ENCODE measurements at regions not wholly inside any gene's neighbourhood (a gene's known extent, or its start where the extent isn't known, plus 50 kb on each side); places are given as distances from the start of the nearest gene placed in this dataset.

- in situ Hi-C loops (cut with MboI): no loop called here
Measured at GRCh38 chr12:107454109-107454830, 231.3 kb upstream of the PWP1 start.

More at GRCh38 chr12:107454109-107454830, 231.3 kb upstream of the PWP1 start:
- Histone ChIP-seq H3K27ac (ENCODE audit: extremely low read depth, low read depth, low read length) (no peak overlapping the region), H4K20me1 (replicated peaks; ENCODE audit: control insufficient read depth, insufficient read depth, low read length) (no peaks in the 10 kb centered on the region), H3K79me2 (ENCODE audit: control insufficient read depth, insufficient read depth, low read length) (no peaks in the 10 kb centered on the region), H2AFZ (ENCODE audit: low read depth, low read length) (no peak overlapping the region), H3K9me1 (ENCODE audit: control insufficient read depth, insufficient read depth, low read length) (no peaks in the 10 kb centered on the region), H3K36me3 (ENCODE audit: control insufficient read depth, insufficient read depth, low read length) (no peaks in the 10 kb centered on the region), H3K4me3 (no peak overlapping the region), H3K27me3 (ENCODE audit: control insufficient read depth in 2 of 2, insufficient read depth in 2 of 2, low read length in 2 of 2) (peaks cover 0 to 19% of the 10 kb centered on the region in 2 experiments; a peak in 4 of 5 replicates), H3K9ac (ENCODE audit: insufficient read depth in 1 of 2, low read depth in 2 of 2, low read length in 2 of 2) (no peak overlapping the region), H3K4me2 (ENCODE audit: insufficient read depth, low read length) (no peak overlapping the region), H3K9me3 (replicated peaks; ENCODE audit: control insufficient read depth, insufficient read depth, low read depth, low read length) (no peaks in the 10 kb centered on the region), H3K4me1 (replicated peaks in 1 of 2; ENCODE audit: control insufficient read depth in 2 of 2, insufficient read depth in 2 of 2, low read length in 2 of 2) (no peaks in the 10 kb centered on the region)
- ChIA-PET CTCF (ENCODE audit: low intra/inter-chr PET ratio) (no interaction called here), POLR2A (no interaction called here)
- no peak for ATAC-seq
- 1% methylated on average over 4 of the region's 4 CpGs for WGBS (ENCODE audit: insufficient coverage, low coverage, missing lambda C conversion rate)
- TF ChIP-seq CBFA2T2 (conservative IDR thresholded peaks at IDR 0.05): no peak
- TF ChIP-seq THRB (CRISPR knock-in tag; conservative IDR thresholded peaks at IDR 0.05): no peak
- TF ChIP-seq ZBTB12 (CRISPR knock-in tag; IDR thresholded peaks at IDR 0.05): no peak
- TF ChIP-seq ZBTB34 (CRISPR knock-in tag; IDR thresholded peaks at IDR 0.05): no peak
- TF ChIP-seq NCOR1 (IDR thresholded peaks at IDR 0.05): no peak
- FAIRE-seq: no peak
- BruUV-seq (replicated peaks): no TSS peak
- intact Hi-C loops (cut with micrococcal nuclease): no loop called here
- no peak for DNase-seq (ENCODE audit: extremely low read depth in 1 of 4, low spot score in 3 of 4)
